ENCODE measurements at regions not wholly inside any gene's neighbourhood (a gene's known extent, or its start where the extent isn't known, plus 50 kb on each side); places are given as distances from the start of the nearest gene placed in this dataset.

DNA sequence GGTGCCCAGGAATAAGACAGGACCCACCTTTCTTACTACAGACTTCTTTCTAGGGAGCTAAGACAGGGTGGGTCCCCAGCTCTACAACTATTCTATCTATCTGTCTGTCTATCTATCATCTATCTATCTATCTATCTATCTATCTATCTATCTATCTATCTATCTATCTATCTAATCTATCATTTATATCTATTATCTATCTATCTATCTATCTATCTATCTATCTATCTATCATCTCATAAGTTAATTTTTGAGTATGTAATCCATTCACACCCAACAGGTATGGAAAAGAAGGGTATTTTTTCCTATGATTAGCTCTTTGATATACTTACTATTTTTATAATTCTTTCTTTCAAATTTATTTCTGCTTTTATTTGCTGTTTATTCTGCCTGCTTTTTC is 55.9 kb downstream of the BAMBI start:
- TF ChIP-seq, protein P1, sequence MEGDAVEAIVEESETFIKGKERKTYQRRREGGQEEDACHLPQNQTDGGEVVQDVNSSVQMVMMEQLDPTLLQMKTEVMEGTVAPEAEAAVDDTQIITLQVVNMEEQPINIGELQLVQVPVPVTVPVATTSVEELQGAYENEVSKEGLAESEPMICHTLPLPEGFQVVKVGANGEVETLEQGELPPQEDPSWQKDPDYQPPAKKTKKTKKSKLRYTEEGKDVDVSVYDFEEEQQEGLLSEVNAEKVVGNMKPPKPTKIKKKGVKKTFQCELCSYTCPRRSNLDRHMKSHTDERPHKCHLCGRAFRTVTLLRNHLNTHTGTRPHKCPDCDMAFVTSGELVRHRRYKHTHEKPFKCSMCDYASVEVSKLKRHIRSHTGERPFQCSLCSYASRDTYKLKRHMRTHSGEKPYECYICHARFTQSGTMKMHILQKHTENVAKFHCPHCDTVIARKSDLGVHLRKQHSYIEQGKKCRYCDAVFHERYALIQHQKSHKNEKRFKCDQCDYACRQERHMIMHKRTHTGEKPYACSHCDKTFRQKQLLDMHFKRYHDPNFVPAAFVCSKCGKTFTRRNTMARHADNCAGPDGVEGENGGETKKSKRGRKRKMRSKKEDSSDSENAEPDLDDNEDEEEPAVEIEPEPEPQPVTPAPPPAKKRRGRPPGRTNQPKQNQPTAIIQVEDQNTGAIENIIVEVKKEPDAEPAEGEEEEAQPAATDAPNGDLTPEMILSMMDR (conservative IDR thresholded peaks at IDR 0.05) = no peak
- H3K9me3 Mint-ChIP-seq = peaks cover 6% of the 10 kb centered on the region
- no peak overlapping the region for H3K4me3 Mint-ChIP-seq
- H3K4me1 Mint-ChIP-seq = peaks cover 10% of the 10 kb centered on the region
- no peak for DNase-seq (ENCODE audit: low read depth, low spot score)
- peaks cover 6% of the 10 kb centered on the region for H3K36me3 Mint-ChIP-seq (ENCODE audit: low read depth)
- H3K27ac Mint-ChIP-seq (ENCODE audit: unreplicated experiment) = no peak overlapping the region
- H3K27me3 Mint-ChIP-seq (ENCODE audit: low read depth) = no peaks in the 10 kb centered on the region

DNA sequence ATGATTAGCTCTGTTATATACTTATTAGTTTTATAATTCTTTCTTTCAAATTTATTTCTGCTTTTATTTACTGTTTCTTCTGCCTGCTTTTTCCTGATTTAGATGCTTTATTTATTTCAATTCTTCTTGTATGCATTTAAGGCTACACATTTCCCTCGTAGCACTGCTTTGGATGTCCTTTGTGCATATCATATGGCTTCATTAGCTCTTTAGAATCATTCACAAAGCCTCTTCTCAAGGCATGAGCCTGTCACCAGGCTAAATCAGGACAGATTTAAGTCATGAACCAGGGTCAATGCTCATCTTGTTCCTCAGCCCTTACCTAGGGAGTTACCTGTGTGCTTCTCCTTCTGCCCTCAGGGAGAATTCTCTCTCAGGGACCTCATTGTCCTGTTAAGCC is 56.3 kb downstream of the BAMBI start:
- no peak overlapping the region for H3K27ac Mint-ChIP-seq (ENCODE audit: unreplicated experiment)
- TF ChIP-seq, protein P1 (conservative IDR thresholded peaks at IDR 0.05) = no peak
- H3K4me1 Mint-ChIP-seq = peaks cover 10% of the 10 kb centered on the region
- H3K36me3 Mint-ChIP-seq (ENCODE audit: low read depth) = peaks cover 6% of the 10 kb centered on the region
- no peak overlapping the region for H3K4me3 Mint-ChIP-seq
- no peaks in the 10 kb centered on the region for H3K27me3 Mint-ChIP-seq (ENCODE audit: low read depth)
- no peak for DNase-seq (ENCODE audit: low read depth, low spot score)
- H3K9me3 Mint-ChIP-seq = peaks cover 6% of the 10 kb centered on the region

DNA sequence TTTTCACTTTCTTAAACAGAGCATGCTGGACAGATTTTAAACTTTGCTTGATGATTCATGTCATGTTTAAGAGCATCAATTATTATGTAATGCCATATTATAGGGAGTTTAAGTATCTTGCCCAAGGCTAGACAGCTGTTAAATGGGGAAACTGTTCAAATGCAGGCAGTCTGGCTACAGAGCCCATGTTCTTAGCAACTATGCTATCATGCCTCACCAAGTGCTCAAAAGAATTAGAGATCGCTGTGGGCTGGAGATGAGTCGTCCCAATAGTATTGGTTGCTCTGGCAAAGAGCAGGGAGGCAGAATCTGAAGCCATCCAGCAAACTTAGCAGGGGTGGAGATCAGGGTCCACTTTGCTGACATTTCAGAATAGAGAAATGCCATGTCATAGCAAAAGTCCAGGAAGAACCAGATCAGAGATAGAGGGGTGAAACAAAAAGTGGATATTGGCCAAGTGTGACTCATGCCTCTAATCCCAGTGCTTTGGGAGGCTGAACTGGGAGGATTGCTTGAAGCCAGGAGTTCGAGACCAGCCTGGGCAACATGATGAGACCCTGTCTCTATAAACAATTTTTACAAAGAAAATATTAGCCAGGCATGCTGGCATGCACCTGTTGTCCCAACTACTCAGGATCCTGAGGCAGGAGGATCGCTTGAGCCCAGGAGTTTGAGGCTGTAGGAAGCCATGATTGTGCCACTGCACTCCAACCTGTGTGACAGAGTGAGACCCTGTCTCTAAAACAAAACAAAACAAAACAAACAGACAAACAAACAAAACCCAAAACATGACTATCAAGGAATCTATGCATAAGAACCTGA is 57.8 kb downstream of the BAMBI start:
- peaks cover 10% of the 10 kb centered on the region for H3K4me1 Mint-ChIP-seq
- H3K27ac Mint-ChIP-seq (ENCODE audit: unreplicated experiment) = peak overlapping the region; percentile 47
- DNase-seq (ENCODE audit: low read depth, low spot score) = no peak
- no peak overlapping the region for H3K4me3 Mint-ChIP-seq
- H3K9me3 Mint-ChIP-seq = peaks cover 6% of the 10 kb centered on the region
- TF ChIP-seq, protein P1 (conservative IDR thresholded peaks at IDR 0.05) = no peak
- H3K27me3 Mint-ChIP-seq (ENCODE audit: low read depth) = no peaks in the 10 kb centered on the region
- peaks cover 6% of the 10 kb centered on the region for H3K36me3 Mint-ChIP-seq (ENCODE audit: low read depth)

DNA sequence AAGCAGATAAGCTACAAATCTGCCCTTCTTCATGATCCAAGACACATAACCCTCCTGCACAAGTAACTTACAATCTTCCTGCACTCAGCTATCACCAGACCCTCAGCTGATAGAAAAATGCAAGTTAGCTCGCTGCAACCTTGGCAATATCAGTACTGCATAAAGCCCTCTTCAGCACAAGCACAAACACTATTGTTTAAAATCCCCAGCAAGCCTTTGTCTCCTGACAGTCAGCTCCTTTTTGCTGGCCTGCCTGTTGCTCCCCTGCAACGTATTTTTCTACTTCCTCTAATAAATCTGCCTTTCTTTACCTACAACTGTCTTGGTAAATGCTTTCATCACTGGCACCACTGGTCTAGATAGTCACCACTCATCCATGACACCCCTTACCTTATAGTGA is 59.8 kb downstream of the BAMBI start:
- Mint-ChIP-seq H3K9me3 (peaks cover 5% of the 10 kb centered on the region), H3K27ac (ENCODE audit: unreplicated experiment) (no peak overlapping the region), H3K36me3 (ENCODE audit: low read depth) (peaks cover 5% of the 10 kb centered on the region), H3K4me1 (peaks cover 10% of the 10 kb centered on the region), H3K27me3 (ENCODE audit: low read depth) (no peaks in the 10 kb centered on the region), H3K4me3 (no peak overlapping the region)
- TF ChIP-seq, protein P1 (conservative IDR thresholded peaks at IDR 0.05) = no peak
- DNase-seq (ENCODE audit: low read depth, low spot score) = no peak

DNA sequence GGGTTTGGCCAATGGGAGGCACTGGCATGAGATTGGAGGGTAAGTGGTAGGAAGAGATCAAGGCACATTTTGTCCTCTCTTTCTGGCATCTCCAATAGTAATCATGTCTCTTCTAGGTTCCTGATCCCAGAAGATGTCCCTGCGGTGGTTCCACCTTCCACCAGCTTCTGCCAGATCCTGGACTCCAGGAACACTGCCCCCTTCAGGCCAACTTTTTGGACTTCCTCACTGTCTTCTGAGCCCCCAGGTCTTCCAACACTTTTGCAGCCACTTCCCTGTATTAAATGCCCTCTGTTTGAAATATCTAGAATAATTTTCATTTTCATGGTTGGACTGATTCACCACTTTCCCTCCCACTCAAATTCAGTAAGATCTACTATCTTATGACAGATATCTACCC is 60.9 kb downstream of the BAMBI start:
- H3K27ac Mint-ChIP-seq (ENCODE audit: unreplicated experiment) = no peak overlapping the region
- no peaks in the 10 kb centered on the region for H3K36me3 Mint-ChIP-seq (ENCODE audit: low read depth)
- TF ChIP-seq, protein P1 (conservative IDR thresholded peaks at IDR 0.05) = peak; percentile 20
- H3K9me3 Mint-ChIP-seq = no peaks in the 10 kb centered on the region
- H3K4me3 Mint-ChIP-seq = no peak overlapping the region
- peaks cover 10% of the 10 kb centered on the region for H3K4me1 Mint-ChIP-seq
- DNase-seq (ENCODE audit: low read depth, low spot score) = no peak
- H3K27me3 Mint-ChIP-seq (ENCODE audit: low read depth) = no peaks in the 10 kb centered on the region

Measured in neural crest cell (in vitro differentiated cells).